NCI-H526 treated with DMSO at 0.1 percent for 48 hours (cell line): ENCODE measurements at regions not wholly inside any gene's neighbourhood (a gene's known extent, or its start where the extent isn't known, plus 50 kb on each side); places are given as distances from the start of the nearest gene placed in this dataset.

Experiments
- DNase-seq: peaks from one replicate; lab custom pipeline; 2025; lab: John Stamatoyannopoulos, UW

GRCh38 chr5:42351956-42352355, 71.3 kb upstream of the GHR start:
- DNase-seq: no peak

- DNase-seq: no peak
These were observed 63.2 kb upstream of the GHR start for GRCh38 chr5:42360056-42360455.

GRCh38 chr5:42360616-42361314, 62.5 kb upstream of the GHR start:
- DNase-seq: no peak

- no peak for DNase-seq
These were observed 61.9 kb upstream of the GHR start for GRCh38 chr5:42361315-42361688.

GRCh38 chr5:42366051-42366450, 57.2 kb upstream of the GHR start:
- no peak for DNase-seq
